MV-4-11 (cell line): ENCODE measurements at regions not wholly inside any gene's neighbourhood (a gene's known extent, or its start where the extent isn't known, plus 50 kb on each side); places are given as distances from the start of the nearest gene placed in this dataset.
A peak's percentile ranks its signal among the peaks of the same experiment; 100 is the strongest.
"Not testable (repeated sequence)": the region's sequence is repeated elsewhere in the genome, so short reads cannot be mapped to it uniquely, and the experiment has no call there.

Experiments
- DNase-seq: peaks from one replicate; lab custom pipeline; 2025; lab: John Stamatoyannopoulos, UW

GRCh38 chr3:194043516-194043915 is 92.4 kb upstream of the HES1 start:
- no peak for DNase-seq

- DNase-seq: no peak
Observed at GRCh38 chr3:194045289-194045688, 90.7 kb upstream of the HES1 start.

DNA sequence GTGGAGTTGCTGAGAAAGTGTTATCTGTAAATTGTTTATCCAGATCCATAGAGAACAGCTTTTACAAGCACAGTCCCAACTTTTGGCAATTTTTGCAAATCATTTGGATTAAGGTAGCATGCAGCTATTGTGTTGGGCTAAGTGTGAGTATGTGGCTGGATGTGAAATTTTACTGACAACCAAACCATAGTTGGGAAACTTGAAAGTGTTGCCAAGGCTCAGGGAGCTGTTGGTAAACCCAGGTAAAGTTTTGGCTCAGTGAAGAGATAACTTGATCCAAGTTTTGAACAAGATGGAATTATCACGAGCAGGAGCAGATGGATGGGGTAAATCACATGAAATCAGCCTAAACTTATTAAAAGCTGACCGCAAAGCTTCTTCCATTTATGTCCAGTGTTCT is 90.0 kb upstream of the HES1 start:
- no peak for DNase-seq

- no peak for DNase-seq
Observed at GRCh38 chr3:194046531-194046930, 89.4 kb upstream of the HES1 start.

- peak; percentile 90 for DNase-seq
Observed at GRCh38 chr3:194046995-194047645, 88.8 kb upstream of the HES1 start.

GRCh38 chr3:194049394-194049793 is 86.6 kb upstream of the HES1 start:
- DNase-seq: no peak

- no peak for DNase-seq
Observed at GRCh38 chr3:194050782-194051320, 85.1 kb upstream of the HES1 start.

DNA sequence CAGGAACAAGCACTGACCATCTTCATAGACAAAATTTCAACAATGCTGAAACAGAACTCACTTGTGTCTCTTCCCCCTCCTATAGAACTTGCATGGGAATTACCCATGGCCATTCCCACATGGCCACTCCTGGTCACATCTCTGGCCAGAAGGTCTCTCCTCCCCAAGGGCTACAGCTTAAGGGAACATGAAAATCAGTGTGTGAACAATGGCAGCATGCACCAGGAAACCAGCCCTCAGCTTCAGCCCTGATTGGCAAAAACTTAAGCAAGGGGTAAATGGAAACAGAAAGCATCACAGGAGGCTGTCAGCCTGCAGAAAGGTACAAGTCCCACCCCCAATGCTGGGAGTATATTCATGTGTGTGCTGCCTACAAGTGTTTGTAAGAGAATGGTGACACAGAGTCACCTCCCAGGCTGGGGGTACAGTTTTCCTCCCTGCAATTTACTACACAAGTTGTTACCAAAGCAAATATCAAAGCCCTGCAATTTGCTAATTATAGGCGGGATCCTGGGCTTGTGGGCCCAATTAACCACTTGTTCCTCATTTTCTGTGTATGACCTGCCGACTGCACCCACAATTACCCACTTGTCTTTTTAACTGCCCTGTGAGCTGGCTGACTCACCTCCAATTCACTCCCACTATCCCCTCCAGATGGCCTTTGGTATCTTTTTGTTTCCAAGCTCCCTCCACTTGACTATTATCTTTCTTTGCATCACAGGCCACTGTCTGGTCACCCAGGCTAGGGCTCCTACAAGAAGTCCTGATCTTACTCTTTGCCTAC is 84.4 kb upstream of the HES1 start:
- DNase-seq: peak; percentile 96

DNA sequence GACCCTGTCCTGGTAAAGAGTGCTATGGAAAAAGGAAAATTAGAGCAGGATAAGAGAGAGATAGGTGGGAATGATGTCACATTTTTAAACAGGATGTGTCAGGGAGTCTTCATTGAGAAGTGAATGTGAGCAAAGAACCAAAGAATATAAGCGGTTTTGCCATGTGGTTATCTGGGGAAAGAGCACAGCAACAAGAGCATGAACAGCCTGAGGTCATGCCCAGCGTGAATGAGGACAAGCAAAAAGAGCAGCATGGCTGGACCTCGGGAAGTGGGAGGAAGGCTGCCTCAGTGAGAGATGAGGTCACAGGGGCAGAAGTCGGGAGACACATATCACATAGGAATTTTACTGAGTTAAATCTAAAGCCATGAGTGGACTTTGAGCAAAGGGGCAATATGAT is 82.8 kb upstream of the HES1 start:
- peak; percentile 45 for DNase-seq

DNA sequence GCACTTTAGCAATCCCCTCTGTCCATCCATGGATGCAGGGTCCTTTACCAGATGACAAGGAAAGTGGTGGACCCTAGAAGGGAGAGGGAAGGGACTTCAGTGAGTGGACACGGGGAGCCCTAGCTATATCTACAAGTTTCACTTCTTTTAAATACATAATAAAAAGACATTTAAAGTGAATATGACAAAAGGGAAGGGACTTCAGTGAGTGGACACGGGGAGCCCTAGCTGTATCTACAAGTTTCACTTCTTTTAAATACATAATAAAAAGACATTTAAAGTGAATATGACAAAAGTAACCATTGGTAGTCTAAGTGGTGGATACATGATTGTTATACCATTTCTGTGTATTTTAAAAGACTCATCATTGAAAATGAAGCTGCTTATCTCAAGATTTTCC is 81.9 kb upstream of the HES1 start:
- DNase-seq: peak; percentile 56

DNA sequence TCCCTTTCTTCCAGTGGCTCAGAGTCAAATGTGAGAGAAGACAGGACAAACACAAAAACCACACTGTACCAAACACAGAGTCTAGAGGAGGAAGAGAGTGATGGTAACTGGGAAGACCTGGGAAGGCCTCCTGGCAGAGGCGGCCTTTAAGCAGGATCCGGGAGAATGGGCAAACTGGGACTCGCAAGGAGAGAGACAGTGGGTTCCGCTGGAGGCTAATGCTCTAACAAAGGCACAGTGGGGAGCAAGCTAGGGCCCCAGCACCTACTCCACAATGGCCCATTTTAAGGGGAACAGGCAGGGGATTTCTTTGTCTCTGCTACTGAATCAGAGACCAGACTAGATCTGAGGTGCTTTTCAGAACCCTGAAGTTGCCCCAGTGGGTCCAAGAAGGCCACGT is 81.4 kb upstream of the HES1 start:
- no peak for DNase-seq

GRCh38 chr3:194054961-194055360 is 81.0 kb upstream of the HES1 start:
- no peak for DNase-seq

GRCh38 chr3:194056323-194056722 is 79.6 kb upstream of the HES1 start:
- DNase-seq: not testable (repeated sequence)

DNA sequence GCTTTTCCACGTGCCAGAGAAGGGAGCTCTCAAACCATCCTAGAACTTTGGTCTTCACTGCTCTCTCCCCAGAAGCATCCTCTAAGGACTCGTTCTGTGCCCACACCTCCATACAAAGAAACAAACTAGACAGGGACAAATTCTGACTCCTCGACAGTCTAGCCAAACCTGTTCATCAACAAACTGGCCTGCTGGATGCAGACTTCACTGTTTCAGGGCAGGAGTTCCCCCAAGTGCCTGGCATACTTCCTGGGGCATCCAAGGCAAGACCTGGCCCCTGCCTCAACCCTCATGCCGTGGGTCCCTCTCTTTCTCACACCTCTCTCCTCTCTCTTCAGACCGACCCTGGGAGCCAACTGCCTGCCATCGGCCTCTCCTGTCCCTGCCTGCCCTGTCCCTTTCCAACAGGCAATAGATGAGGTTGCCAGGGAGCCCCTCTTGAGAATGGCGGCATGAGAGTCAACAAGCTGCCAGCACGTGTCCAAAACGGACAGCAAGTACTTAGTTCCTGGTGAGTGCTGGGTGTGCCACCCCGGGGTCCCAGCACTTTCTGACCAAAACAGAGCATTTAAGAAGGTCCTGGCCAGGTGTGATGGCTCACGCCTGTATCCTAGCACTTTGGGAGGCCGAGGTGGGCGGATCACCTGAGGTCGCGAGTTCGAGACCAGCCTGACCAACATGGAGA is 79.1 kb upstream of the HES1 start:
- DNase-seq: no peak

GRCh38 chr3:194057570-194058188 is 78.3 kb upstream of the HES1 start:
- peak; percentile 70 for DNase-seq

GRCh38 chr3:194058189-194058571 is 77.8 kb upstream of the HES1 start:
- DNase-seq: peak; percentile 70

DNA sequence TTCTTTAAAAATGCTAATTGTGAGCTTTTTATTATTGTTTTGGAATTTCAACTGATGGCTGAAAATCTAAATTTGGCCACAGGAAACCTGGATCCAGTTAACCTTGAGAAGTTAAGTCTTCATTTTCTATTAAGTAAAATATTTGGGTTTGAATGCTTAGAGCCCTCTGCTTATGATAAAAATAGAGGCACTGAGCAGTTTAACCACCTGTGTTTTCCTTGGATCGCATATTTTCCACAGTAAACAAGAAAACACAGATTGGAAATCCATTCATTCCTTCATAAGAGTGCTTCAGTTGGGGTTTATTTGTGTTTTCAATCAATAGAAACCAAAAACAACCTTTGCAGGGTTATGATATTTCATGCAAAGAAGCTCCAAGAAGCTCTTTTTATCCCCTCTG is 77.2 kb upstream of the HES1 start:
- no peak for DNase-seq

GRCh38 chr3:194061421-194062030 is 74.4 kb upstream of the HES1 start:
- no peak for DNase-seq

DNA sequence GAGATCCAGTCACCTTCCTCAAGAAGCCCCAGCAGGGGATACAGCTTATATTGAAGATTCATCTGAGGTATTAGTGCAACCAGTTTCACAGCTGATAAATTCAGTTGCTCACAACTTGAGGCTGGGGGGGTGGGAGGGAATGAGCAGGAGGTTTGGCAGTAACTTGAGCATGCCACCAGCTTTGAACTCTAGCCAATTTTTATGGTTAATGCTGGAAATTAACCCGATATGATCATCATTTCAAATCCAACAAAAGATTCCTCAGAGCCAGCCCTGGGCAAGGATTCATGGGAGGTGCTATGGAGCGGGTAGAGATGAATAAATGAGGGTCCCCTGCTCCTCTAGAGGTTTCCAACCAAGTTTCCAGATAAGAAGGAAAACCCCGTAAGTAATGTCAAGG is 73.1 kb upstream of the HES1 start:
- no peak for DNase-seq

DNA sequence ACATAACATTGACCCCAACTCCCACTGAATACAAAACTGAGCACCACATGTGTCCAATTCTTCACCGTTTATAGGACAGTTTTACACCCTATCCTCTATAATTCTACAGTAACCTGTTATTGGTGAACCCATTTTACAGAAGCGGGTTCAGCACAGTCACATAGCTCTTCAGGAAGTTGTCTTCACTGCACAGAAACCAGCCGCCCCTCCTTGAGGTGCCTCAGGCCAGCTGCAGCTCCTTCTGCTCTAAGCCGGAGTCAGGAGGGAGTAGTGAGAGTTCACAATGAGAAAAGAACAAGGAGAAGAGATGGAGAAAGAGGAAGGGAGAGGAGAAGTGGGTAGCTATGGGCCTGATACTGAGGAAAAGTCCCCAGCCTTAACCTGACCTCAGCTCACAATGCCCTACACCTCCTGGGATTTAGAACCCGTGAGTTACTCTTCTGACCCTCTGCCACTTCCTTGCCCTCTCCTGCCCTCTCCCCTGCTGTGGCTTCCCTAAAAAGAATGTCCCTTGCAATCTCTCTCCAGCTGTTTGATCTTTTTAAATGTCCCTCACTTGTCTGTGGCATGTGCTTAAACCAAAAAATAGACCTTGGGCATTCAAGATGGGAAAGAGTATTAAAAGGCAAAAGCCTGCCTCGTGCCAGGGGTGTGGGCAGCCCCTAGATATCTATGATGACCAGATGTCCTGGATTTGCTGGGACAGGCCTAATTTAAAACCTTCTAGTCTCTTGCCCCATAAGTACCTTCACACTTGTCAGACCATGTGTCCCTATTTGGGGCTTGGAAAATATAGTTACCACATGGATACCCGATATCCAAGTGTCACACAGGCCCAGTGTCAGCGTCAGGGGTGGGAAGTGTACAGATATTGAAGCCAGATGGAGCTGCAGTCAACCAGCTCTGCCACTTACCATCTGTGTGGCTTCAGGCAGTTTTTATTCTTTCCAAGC is 71.3 kb upstream of the HES1 start:
- peak; percentile 85 for DNase-seq

DNA sequence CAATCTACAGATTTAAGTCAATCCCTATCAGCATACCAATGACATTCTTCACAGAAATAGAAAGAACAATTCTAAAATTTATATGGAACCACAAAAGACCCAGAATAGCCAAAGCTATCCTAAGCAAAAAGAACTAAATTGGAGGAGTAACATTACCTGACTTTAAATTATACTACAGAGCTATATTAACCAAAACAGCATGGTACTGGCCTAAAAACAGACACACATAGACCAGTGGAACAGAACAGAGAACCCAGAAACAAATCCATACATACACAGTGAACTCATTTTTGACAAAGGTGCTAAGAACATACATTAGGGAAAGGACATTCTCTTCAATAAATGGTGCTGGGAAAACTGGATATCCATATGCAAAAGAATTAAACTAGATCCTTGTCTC is 68.6 kb upstream of the HES1 start:
- DNase-seq: not testable (repeated sequence)
